Common myeloid progenitor, CD34-positive (primary cell): ENCODE measurements at regions not wholly inside any gene's neighbourhood (a gene's known extent, or its start where the extent isn't known, plus 50 kb on each side); places are given as distances from the start of the nearest gene placed in this dataset.

Experiments used
- CTCF ChIA-PET: fragments of 350-600 bp; sonication (Branson Sonifier 250); formaldehyde crosslinking; loops from one replicate; lab custom pipeline; 2021; ENCODE audit warnings: antibody characterized with exemption; lab: Charles Lee
- POLR2A ChIA-PET: fragments of 350-600 bp; sonication (Branson Sonifier 250); formaldehyde crosslinking; loops from one replicate; lab custom pipeline; 2021; ENCODE audit warnings: antibody characterized with exemption; lab: Charles Lee
- DNase-seq, 3 donors: peaks; one replicate each; pipeline versions ENCODE4 v3.0.0 to v3.0.0-alpha.2; 2013
- H3K27ac ChIP-seq, 2 experiments: 1 replicate in 1 of 2; 2 replicates in 1 of 2; pipeline ENCODE4 v1.7.0; 2013; ENCODE audit warnings: inconsistent platforms in 2 of 2, low read length in 2 of 2, mild to moderate bottlenecking in 2 of 2, low read depth in 1 of 2, moderate library complexity in 1 of 2; ENCODE audit not compliant: severe bottlenecking in 2 of 2, insufficient read depth in 1 of 2, poor library complexity in 1 of 2
- H3K27me3 ChIP-seq, 5 experiments: replicated peaks in 2 of 5; 1 replicate in 3 of 5; 2 replicates in 2 of 5; pipeline versions ENCODE4 v1.6.1 to v1.7.0; 2013; ENCODE audit warnings: low read length in 4 of 5, mild to moderate bottlenecking in 2 of 5, moderate library complexity in 2 of 5, inconsistent platforms in 1 of 5; ENCODE audit not compliant: insufficient read depth in 5 of 5, control insufficient read depth in 4 of 5
- H3K36me3 ChIP-seq, 4 experiments: 1 replicate in 2 of 4; 2 replicates in 2 of 4; pipeline versions ENCODE4 v1.6.1 to v1.7.0; 2013; ENCODE audit warnings: low read length in 3 of 4, control low read depth in 1 of 4, mild to moderate bottlenecking in 1 of 4; ENCODE audit not compliant: control insufficient read depth in 4 of 4, insufficient read depth in 4 of 4
- H3K4me1 ChIP-seq, 4 experiments: 1 replicate in 3 of 4; 2 replicates in 1 of 4; pipeline versions ENCODE4 v1.6.1 to v1.7.1; 2013; ENCODE audit warnings: low read length in 3 of 4, mild to moderate bottlenecking in 3 of 4, control low read depth in 1 of 4, inconsistent platforms in 1 of 4, moderate library complexity in 1 of 4; ENCODE audit not compliant: control insufficient read depth in 4 of 4, insufficient read depth in 4 of 4; ENCODE audit errors: control extremely low read depth in 1 of 4
- H3K4me3 ChIP-seq, 7 experiments: 1 replicate in 4 of 7; 2 replicates in 3 of 7; pipeline versions ENCODE4 v1.5.1 to v1.7.0; 2013; ENCODE audit warnings: mild to moderate bottlenecking in 7 of 7, low read length in 6 of 7, moderate library complexity in 6 of 7, inconsistent platforms in 2 of 7, low read depth in 2 of 7, control low read depth in 1 of 7; ENCODE audit not compliant: insufficient read depth in 4 of 7, control insufficient read depth in 1 of 7; ENCODE audit errors: extremely low read depth in 1 of 7
- H3K9me3 ChIP-seq, 5 experiments: 1 replicate in 4 of 5; 2 replicates in 1 of 5; pipeline versions ENCODE4 v1.6.1 to v1.7.1; 2013; ENCODE audit warnings: low read length in 4 of 5, mild to moderate bottlenecking in 2 of 5, inconsistent platforms in 1 of 5, low read depth in 1 of 5, moderate library complexity in 1 of 5; ENCODE audit not compliant: control insufficient read depth in 4 of 5, insufficient read depth in 2 of 5; ENCODE audit errors: control extremely low read depth in 1 of 5
- WGBS: methylation state at CpG from one replicate; pipeline ENCODE4 v1.1.5; 2013; ENCODE audit not compliant: insufficient coverage; 5-methylcytosine and 5-hydroxymethylcytosine counted together

DNA sequence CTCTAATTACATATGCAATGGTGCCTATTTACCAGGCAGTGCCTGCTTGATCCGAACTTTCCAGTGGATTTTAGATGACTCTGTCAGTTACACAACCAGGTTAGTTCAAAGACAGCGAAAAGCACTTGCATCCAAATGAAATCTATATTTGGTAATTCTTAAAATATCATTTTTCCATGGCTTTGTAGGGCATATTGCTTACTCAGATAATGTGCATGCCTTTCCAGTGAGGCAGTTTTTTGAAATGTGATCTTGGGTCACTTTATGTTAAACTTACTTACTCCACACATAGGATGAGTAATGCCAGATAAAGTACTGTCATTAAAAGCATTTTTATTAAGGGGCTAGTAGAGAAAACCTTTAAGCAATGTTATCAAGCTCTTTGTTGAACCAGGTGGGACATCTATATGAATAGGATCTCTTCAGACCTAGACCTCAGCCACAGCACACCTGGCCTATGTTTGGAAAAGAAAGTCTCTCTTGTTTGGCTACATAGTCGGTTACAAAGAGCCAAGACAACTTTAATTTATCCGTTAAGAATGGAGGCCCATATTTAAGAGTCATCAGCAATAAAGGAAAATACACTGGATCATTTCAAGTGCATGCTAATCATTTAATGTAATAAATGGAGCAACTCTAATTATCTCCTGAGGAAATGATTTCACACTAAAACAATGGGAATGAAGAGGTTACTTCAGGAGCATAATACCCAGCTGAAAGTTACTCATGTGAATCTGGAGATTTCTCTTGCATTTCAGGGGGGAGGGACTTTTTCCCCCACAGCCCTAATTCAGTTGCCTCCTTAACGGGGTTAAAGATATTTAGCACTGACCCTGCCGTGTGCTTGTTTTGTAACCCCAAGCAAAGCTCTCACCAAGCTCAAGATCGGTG, 56.3 kb upstream of the TMCO5A start:
- 90% methylated on average over 3 of the region's 7 CpGs for WGBS

DNA sequence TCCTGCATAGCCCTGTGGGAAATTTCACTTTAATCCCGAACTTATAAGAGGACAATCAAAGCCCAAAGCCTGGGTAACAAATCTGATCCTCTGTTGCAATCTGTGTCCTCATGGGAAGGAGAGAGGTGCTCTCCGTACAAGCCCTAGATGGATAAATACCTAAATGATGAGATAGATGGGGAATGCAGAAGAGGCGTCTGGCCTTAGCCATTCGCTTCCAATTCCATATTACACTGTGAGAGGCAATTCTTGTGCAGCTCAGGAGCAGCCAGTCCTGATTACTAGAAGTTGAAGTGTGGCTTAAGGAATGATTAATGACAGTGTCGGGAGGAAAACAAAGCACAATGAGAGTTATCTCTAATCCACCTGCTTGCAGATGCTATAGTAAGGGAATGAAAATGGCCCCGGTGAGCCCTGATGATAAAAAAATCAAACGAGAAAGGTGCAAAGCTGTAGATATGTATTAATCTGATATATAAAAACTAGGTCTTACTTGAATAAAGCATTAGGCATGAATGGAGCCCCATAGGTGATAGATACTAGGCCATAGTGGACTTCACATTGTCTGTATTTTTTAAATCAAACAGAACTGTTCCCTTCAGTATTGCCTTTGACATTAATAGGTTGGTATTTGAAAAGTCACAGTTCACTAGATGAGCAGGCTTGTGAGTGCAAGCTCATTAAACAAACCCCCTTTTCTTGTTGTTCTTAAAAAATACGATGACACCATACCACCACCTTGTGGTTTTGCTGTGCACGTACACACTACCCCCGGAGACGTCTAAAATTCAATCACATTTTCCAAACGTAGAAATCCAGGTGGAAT, 54.2 kb upstream of the TMCO5A start:
- Histone ChIP-seq H3K27me3 (peaks cover 0 to 3% (median 0%) of the 10 kb centered on the region in 5 experiments), H3K4me1 (peaks cover 0 to 5% (median 0%) of the 10 kb centered on the region in 4 experiments), H3K4me3 (no peak overlapping the region), H3K27ac (no peak overlapping the region), H3K9me3 (no peaks in the 10 kb centered on the region), H3K36me3 (no peaks in the 10 kb centered on the region)
- ChIA-PET CTCF (interaction anchor here (0.7 to 4.5 kb wide), 12 partner anchors 8 to 996 kb away, joined by 3 to 28 read pairs (median 4); no protein-coding TSS in a partner anchor), POLR2A (no interaction called here)
- WGBS, result 100% methylated on average over 2 of the region's 12 CpGs
- DNase-seq, result peak; percentile 63 to 80 (median 77)

More for the DNA sequence above, 56.3 kb upstream of the TMCO5A start:
- H3K4me1 ChIP-seq, result peaks cover 0 to 5% (median 0%) of the 10 kb centered on the region in 4 experiments
- no peak overlapping the region for H3K27ac ChIP-seq
- CTCF ChIA-PET, result interaction anchor here (1.4 to 1.5 kb wide), 2 partner anchors 13 to 744 kb away, joined by 3 to 4 read pairs; no protein-coding TSS in a partner anchor
- no peaks in the 10 kb centered on the region for H3K36me3 ChIP-seq
- POLR2A ChIA-PET, result no interaction called here
- no peaks in the 10 kb centered on the region for H3K9me3 ChIP-seq
- no peak for DNase-seq
- no peak overlapping the region for H3K4me3 ChIP-seq
- H3K27me3 ChIP-seq, result peaks cover 0 to 2% (median 0%) of the 10 kb centered on the region in 5 experiments

DNA sequence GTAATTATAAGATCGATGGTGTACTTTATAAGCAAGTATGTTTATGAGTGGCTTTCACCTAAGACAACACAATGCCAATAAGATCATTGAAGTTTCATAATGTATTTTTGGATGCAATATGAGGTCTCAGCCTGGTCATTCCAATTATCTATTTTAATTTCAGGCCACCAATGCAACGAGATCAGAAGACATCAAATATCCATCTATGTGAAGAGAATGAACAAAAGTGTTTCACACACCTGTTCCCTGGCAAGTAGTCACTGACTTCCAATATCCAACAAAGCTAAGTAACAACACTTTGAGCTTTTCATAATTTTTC, 53.6 kb upstream of the TMCO5A start:
- Histone ChIP-seq H3K36me3 (no peaks in the 10 kb centered on the region), H3K9me3 (no peaks in the 10 kb centered on the region), H3K27ac (no peak overlapping the region), H3K4me1 (peaks cover 0 to 5% (median 0%) of the 10 kb centered on the region in 4 experiments), H3K4me3 (no peak overlapping the region), H3K27me3 (peaks cover 0 to 3% (median 0%) of the 10 kb centered on the region in 5 experiments)
- WGBS, result 100% methylated on average over 1 of the region's 2 CpGs
- DNase-seq, result no peak
- CTCF ChIA-PET, result interaction anchor here (0.7 to 4.5 kb wide), 10 partner anchors 8 to 997 kb away, joined by 3 to 28 read pairs (median 4); no protein-coding TSS in a partner anchor
- POLR2A ChIA-PET, result no interaction called here

DNA sequence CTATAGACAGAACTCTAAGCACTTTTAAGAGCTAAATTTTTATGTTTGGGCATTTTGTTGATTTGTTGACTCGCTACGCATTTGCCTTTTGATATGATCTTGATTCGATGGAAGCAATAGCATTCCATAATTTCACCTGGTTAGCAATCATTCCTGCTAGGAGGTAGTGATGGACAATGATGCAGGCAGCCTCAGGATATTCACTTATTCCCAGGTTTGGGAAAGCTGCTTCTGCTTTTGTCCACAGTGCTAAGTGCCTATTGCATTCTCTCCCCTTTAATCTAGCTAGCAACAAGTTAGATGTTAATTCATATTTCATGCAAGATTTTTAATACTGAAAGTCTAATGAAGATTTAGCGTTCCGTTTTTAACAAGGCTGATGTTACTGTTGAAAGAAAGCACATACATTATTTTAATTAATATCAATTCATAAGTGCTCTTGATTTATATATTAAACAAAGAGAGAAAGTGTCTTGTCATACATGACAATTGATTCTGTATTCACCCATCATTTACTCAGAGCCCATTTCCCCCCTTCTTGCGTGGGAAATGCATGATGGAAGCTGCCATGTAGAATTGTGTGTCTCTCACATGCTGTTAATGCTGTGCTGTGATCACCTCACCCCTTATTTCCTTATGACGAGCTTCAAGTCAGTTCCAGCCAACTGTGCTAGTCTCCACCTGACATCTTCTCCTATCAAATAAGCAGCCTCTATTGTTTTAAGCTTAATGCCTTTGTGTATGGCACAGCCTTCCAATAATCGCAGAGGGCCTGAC, 53.0 kb upstream of the TMCO5A start:
- Histone ChIP-seq H3K4me3 (no peak overlapping the region), H3K9me3 (no peaks in the 10 kb centered on the region), H3K36me3 (no peaks in the 10 kb centered on the region), H3K4me1 (peaks cover 0 to 5% (median 0%) of the 10 kb centered on the region in 4 experiments), H3K27me3 (peaks cover 0 to 3% (median 0%) of the 10 kb centered on the region in 5 experiments), H3K27ac (no peak overlapping the region)
- 90% methylated on average over 2 of the region's 8 CpGs for WGBS
- POLR2A ChIA-PET, result no interaction called here
- CTCF ChIA-PET, result interaction anchor here (0.7 to 4.5 kb wide), 9 partner anchors 9 to 998 kb away, joined by 3 to 28 read pairs (median 4); no protein-coding TSS in a partner anchor
- DNase-seq, result no peak

DNA sequence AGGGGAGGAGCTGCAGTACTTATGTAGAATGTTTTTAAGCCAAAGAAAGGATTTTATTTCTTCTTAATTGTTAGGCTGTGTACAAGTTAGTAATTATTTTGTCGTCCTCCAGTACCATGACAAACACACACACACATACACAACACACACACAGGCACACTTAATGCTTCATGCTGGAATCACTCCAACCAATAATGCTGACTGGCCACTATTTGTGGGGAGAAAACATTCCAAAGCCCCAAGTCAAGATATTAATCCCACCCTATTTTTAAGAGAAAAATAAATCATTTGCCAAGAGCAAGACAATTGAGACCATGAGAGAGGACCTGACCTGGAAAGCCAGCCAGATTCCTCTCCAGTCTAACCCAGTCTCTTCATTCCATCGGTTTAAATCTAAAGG, 51.8 kb upstream of the TMCO5A start:
- Histone ChIP-seq H3K9me3 (no peaks in the 10 kb centered on the region), H3K36me3 (no peaks in the 10 kb centered on the region), H3K4me1 (peaks cover 0 to 5% (median 0%) of the 10 kb centered on the region in 4 experiments), H3K27ac (no peak overlapping the region), H3K4me3 (no peak overlapping the region), H3K27me3 (peaks cover 0 to 3% (median 0%) of the 10 kb centered on the region in 5 experiments)
- CTCF ChIA-PET, result interaction anchor here (1.0 to 4.5 kb wide), 2 partner anchors 9 to 200 kb away, joined by 3 to 28 read pairs; no protein-coding TSS in a partner anchor
- DNase-seq, result no peak
- WGBS, result no CpG with 5 or more reads among the region's 2 CpGs
- POLR2A ChIA-PET, result no interaction called here
